Inflammatory macrophage treated with lipopolysaccharide for 1 hour (primary cell): ENCODE measurements at regions not wholly inside any gene's neighbourhood (a gene's known extent, or its start where the extent isn't known, plus 50 kb on each side); places are given as distances from the start of the nearest gene placed in this dataset.

Source experiments
- DNase-seq, 2 donors: peaks; one replicate each; pipeline ENCODE4 v3.0.0-alpha.2; 2020 to 2022

DNA sequence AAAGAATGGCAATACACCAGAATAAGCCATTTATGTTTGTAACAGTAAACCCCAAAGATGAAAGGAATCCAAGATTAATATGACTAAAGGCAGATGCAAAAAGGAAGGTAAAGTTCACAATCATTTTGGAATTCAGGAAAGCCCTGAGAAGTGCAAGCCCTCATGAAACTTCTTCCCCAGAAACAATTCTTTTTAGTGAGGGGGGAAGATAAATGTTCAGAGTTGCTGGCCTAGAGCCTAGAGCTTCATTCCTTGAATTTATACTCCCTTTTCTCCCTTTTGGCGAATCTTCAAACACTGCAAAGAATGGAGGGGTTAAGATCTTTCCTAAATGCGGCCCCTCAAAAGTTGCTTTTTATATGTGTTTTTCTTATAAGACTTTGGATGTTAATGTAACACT, 368.8 kb downstream of the MEIS1 start:
- DNase-seq = no peak

DNA sequence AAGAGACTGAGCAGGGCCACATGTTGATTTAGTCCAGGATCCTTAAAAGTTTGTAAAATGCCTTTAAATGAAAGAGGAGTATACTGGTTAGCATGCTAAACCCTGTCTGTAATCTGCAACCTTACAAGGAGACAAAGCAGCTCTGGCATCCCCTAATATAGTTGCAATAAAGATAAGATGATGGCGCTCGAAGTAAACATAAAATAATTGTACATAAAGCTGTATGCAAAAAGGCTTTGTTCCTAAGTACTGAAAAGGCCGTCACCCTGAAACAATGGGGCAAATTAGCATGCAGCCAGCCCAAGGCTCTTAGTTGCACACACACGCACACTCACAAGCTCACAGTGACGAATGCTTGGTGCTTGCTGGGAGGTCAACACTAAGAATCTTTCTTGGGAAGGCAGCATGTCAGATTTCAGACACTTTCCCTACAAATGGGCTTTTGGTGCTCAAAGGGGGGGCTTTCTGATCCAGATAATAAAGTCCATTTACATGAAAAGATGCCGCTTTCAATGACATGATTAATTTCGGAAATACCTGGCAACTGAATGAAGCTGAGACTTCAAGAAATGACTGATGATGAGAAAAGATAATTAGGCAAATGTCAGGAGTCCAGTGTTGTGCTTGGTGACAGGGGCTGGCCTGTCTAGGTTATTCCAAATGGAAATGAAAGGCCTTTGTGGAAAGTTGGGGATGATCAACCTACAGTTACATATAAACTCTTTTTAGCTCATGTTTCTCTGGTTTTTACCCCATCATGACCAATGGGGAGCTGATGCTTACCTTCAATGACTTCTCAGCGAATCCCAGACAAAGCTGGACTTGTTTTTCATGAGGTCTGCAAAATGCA, 370.3 kb downstream of the MEIS1 start:
- DNase-seq = no peak

DNA sequence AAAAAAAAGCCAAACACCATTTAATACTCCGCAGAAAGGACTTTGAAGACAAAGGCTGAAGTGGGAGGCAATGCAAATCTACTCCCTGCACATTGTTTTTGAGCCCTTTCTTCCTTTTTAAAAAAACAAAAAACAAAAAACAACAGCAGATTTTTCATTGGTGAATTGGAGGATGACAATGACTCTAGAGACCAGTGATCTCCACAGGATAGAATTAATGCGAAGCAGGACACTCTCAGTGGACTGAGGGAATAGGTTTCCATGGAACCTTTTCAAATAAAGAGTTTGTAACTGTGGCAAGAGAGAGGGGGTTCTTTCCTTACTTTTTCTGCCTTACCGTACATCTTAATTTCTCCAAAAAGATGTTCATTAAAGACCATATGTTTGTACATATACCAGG, 371.0 kb downstream of the MEIS1 start:
- DNase-seq = no peak

DNA sequence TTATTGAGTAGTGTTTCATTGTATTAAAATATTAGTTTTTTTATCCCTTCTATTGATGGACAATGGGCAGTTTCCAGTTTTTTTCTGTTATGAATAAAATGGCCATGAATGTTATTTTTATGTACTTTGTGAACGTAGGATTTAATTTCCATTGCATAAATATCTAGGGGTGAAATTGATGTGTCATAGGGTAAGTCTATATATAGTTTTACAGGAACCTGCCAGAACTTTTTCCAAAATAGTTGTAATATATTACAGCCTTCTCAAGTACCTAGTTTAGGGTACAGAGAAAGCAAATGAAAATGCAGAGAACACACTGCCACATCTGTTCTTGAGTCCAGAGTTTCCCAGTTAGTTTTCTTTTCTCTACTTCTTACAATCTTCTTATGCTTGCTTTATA, 378.6 kb downstream of the MEIS1 start:
- no peak for DNase-seq

DNA sequence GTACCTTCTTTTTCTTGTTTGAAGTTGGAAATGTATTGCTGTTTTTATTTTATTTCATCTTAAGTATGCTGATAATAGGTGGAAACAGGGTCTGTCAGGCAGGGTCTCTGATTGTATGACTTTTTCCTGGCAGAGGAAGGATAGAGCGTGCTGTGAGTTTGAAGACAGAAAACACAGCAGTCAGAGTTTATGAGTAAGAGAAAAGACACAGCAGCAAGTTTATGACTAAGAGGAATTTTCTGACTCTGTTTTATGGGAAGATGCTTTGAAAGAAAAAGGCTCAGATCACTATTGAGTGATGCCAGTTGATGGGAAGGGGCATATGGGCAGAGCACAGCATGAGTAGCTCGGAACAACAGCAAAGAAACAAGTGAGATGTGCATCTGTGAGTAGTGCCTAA, 379.1 kb downstream of the MEIS1 start:
- no peak for DNase-seq

DNA sequence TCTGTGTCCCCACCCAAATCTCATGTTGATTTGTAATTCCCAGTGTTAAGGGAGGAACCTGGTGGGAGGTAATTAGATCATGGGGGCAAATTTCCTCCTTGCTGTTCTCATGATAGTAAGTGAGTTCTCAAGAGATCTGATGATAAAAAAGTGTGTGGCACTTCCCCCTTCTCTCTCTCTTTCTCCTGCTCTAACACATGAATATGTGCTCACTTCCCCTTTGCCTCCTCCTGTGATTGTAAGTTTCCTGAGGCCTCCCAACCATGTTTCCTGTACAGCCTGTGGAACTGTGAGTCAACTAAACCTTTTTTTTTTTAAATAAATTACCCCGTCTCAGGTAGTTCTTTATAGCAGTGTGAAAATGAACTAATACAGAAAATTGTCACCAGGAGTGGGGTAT, 380.0 kb downstream of the MEIS1 start:
- no peak for DNase-seq

DNA sequence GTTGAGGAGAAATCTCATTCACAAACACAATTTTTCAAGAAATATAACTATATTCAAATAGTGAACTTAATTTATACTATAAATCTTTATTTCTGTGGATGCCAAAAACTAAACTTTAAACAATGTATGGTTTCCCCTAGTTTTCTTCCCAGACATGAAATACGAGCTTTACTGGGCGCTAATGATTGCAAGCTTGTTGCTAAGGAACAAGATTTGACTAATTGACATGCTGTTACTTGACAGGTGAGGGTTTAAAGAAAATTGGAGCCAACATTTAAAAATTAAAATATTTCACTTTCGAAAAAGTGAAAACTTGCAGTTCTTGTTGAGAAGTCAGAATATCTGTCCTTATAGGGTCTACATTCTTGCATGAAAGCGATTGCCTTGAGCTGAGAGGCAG, 381.0 kb downstream of the MEIS1 start:
- DNase-seq = no peak

DNA sequence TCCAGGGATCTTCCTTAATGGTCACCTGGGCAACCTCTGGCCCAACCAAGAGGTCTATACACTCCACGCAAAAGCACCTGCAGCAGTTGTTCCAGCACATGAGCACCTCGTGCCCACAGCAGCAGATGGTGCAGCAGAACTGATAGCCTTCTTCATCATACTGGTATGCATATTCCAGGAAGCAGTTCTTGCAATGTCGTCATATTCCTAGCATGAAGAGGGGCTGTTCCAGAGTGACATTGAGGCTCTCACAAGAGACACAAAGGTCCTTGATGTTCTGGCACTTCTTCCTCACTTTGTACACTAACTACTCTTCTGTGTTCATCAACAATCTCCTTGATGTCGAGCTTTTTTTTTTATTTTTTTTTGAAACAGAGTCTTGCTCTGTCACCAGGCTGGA, 386.2 kb downstream of the MEIS1 start:
- DNase-seq = no peak

DNA sequence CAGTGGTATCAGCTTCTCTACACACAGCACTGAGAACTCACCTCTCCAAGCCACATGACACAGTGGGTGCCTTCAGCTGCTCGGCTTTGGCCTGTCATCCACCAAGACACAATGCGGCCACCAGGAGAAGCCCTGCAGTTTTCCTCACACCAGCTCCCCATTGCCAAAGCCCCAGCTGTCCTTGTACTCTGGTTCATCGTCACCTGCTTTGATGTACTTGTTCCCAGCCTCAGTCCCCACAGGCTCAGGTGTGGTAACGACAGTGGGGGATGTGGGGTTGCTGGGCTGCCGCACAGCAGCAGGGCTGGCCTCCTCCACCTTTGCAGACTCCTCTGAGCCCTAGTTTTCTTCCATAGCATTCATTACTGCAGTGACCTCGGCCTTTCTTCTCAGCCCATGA, 387.3 kb downstream of the MEIS1 start:
- DNase-seq = no peak

DNA sequence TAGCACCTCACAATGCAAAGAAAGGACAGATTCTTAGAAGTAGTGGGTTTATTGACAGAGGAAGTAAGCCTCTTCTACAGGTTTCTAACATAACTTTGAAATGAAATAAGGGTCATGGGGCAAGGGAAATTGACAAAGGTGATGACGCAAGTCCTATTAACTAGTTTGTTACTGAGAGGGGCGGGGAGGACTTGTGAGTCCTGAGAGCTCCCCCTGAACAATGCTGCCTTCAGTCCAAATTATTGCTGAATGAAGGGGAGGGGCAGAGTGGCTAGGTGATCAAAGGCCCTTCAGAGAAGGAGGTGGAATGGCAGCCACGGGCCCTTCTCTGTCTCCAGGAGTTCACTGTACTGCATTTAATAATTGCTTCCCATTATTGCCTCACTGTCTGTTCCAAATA, 390.0 kb downstream of the MEIS1 start:
- DNase-seq = no peak

DNA sequence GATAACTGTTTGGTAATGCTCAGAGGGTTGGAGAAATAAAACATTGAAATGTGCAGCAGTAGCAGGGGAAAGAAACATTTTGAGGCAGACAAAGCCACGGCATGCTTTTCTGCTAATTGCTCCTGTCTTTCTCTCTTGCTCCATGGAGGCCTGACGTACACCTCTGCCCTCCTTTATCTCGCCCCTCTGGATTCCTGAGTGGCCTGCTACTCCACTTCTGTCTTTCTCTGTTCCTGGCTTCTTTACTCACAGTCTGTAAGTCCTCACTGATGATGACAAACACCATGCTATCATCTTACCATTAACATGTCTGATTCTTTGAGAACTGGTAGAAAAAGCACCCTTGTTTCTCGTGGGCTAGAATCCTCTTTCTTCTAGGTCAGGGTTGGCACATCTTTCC, 392.9 kb downstream of the MEIS1 start:
- DNase-seq = no peak

DNA sequence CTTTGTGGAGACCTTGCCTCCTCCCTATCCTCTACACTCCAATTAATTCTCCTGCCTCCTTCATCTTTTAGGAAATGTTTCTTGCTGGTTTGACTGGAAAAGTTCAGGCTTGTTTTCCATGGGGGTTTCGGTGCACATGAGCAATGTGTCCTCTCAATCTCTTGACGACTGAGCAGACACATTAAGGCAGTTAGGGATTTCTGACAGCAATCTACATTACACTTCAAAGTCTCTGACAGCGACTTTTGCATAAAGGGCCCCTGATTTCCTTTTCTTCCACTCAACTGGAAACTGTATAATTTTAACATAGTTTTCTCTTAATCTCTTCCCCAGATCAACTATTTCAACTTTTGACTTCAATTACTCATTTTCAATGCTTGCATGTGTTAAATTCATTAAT, 394.0 kb downstream of the MEIS1 start:
- no peak for DNase-seq

DNA sequence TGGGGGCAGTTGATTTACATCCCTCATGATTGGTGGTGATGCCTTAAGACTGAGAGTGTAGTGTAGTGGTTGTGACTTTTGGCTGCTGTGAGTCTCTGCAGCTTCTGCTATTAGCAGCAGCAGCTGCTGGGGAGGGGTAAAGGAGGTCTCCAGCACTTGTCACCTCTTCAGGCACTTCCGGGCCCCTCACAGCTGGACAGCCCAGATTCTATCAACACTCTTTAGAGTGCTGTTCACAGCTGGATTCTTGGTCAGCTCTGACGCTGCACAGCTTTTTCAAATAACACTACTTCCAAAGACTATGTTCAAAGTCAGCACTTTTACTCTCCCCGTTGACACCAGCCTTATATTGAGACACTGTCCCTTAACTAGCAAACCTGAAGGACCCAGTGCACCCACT, 396.0 kb downstream of the MEIS1 start:
- no peak for DNase-seq

DNA sequence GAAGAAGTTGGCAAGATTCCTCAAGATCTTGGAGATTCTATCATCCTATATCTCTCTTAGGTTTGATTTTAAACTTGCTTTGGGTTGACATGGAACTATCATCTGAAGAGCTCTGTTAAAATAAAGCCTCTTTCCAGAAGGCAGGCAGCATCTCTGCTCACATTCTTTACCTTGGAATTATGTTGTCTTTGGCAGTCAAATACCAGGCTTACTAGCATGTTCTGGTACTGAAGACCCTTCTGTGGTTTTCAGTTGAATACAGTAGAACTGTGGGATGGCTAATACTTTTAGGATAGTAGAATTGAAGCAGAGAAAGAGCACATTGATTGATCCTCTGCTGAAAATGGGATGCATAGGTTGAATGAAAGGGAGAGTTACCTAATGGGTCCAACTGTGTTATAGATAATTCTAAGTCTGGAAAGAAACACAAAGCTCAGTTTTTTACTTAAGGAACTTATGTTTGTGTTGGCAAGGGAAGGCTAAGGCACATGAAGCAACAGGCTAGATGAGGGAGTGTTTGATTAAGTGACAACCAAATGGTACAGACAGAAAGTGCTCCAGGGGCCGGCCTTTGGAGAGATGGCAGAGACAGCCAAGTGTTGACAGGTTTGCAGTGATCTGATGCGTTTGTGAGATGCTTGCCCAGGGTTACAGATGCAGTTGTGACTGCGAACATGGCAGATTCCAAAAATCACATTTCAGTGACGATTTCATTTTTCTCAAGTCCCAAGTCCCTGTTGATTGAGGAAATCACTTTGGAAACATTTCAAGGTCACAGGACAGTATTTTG, 397.9 kb downstream of the MEIS1 start:
- no peak for DNase-seq

DNA sequence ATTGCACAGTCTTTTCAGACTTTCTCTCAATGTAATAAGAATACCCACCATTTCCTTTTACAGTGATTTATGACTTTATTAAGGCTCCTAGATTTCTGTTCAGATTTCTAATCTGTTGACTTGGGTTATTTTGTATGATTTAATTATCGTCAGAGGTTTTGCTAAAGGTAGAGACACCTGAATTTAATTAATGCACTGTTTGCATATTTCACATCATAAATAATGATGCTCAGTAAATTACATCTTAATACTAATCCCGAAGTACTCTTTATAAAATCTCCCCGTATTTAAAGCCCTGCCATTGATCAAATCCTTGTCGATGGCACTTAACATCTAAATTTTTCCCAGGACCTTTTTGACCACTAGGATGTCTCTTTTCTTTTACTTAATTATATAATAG, 399.9 kb downstream of the MEIS1 start:
- no peak for DNase-seq

DNA sequence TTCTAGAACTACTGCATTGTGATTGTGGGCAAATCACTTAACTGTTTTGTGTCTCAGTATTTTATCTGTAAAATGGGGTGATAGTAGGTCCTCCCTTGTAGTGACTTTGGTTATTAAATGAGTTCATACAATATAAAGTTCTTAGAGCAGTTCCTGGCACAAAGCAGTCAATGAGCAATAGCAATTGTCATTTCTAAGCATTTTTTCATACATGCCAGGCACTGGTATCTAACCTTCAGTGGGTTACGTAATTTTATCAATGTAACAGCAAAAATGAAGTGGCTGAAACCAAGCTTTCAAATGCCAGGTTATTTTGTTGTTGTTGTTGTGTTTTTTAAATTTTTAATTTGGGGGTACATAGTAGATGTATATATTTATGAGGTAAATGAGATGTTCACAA, 401.9 kb downstream of the MEIS1 start:
- no peak for DNase-seq

DNA sequence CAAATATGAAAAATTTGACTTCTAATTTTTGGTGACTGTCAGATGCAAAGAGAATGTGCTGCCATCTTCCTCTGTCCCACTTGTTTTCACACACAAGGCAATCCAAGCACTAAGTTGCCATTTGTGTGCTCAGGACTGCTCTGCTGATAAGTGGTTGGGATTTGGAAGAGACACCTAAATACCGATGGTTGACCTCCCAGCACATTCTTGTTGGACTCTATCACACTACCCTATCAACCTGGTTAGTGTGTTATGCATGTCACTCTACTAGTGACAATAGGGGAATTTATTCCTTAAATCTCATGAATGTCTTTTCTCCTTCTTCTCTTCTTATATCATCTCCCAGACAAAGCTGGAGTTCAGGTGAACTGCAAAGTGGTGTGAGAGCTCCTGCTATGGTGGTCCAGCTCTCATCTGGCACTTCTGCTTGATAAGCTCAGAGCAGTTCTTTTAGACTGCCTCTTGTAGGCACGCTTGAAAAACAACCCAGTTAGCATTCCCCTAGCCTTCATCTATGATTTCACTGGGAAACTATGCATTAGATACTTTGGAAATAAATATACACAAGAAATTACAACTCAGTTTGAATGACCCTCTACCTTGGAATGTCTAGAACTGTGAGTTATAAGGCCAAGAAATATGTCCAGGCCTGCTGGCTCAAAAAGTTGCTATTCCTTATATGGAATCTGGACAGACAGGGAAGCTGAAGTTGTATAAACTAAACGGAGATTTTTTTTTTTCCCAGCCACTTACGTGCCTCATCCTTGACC, 404.8 kb downstream of the MEIS1 start:
- DNase-seq = no peak

DNA sequence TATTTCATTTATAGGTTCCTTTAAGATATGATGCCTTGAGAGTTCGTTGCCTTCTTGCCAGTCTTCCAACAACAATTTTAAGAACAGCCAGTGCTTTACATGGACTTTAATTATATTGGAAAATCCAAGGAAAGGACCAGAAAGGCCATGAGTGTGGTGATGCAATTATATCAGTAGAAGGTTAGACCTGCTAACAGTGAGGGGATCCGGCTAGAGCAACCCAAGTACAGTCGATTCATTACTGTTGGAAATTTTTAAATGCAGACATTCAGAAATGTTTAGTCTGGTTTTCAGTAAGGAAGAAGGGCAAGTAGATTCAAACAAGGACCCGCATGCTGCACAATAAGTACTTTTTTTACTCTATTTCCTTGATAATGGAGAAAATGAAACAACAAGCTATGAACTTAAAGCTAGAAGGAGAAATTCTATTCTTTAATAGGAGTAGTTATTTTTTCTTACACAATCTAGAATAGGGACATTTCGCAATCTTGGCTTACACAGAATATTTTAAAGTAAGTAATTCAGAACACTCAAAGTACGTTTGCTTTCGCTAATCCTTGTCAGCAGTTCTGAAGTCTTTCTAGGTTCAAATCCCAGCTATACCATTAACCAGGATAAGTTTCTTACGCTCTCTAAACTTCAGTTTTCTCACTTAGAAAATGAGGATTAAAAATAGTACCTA, 405.5 kb downstream of the MEIS1 start:
- no peak for DNase-seq

DNA sequence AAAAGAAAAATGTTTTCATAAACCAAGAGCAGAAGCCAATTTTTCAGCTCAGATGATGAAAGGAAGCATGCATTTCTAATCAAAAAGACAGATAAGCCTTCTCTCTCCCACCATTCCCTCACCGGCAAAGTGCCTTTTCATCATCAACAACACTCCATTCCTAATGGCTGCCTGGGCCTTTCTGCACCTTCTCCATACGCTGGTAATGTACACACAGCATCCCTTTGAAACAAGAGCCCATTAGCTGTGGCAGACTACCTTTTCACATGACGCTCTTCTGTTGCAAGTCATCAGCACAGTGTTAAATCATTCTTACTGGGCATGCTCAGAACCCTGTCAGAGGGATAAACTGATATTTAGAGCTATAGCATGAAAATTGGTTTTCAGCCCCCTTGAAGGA, 408.9 kb downstream of the MEIS1 start:
- no peak for DNase-seq

DNA sequence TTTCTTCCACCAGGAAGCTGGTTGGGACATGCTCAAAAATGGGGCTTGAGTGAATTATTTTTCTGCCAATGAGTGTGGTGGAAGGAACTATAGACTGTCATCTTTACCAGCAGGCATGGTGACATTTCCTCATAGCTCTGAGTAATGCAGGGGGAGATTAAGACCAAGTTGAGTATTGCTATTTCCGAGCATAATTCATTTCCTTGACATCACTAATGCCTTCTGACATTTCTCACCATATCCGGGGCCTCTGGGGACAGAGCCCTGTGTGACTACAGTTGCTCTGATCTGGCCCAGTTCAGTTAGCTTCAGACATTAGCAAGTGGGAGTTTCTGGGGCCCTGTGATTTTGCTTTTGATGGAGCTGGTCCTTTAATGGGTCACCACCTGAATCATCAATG, 410.4 kb downstream of the MEIS1 start:
- no peak for DNase-seq

DNA sequence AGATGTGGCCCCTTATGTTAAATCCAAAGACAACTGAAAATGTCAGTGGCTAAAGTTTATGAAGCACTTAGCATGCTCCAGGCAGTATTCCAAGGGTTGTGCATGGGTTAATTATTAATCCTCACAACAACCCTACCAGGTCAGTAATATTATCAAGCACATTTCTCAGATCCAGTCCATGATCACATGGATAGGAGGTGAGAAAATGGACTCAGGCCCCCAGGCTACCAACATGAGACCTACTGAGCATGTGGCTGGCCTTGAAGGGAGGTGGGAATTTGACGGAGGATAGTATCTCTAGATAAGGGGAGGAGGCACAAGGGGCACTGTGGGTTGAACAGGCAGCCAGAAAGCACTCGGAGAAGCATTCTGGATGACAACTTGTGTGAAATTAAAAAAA, 412.0 kb downstream of the MEIS1 start:
- no peak for DNase-seq

DNA sequence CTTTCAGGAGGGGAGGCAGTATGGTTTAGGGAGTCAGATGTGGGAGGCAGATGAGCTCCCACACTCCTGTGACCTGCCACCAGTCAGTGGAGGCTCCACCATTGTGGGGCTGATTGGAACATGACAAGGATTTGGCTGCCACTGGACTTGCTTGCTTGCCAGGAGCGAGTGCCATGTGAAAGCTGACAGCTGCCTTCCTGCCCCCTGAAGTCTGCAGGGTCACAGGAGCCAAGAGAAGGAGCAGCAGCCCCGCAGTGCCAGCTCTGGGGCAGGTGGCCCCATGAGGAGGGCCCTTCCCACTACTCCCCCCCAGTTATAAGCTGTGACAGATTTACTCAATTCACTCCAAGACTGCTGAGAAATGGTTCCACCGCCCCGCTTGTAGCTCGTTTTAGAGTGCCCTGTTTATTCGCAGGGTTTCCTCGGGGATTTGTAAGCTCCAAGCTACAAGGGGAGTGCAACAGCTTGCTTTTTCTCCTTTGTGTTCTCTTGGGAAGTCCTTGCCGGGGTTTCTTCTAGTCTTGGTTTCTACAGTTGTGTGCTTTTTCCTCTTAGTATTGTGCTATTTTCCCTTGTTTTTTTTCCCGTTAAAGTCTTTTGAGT, 414.3 kb downstream of the MEIS1 start:
- no peak for DNase-seq

DNA sequence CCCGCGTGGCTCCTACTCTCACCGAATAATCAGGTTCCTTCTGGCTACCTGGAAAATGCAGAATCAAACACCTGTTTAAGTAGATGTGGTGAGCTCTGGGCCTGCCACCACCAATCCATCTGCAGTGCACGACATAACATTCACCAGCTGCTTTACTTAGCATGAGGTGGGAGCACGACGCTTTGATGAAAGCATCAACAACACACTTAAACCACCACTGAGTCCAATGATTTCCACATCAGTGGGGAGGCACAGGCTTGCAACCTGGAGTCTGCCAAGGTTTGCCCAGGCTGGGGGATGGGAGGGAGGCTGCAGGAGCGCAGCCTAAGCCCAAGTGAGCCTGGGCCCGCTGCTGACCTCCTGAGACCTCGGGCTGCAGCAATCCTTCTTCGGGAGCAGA, 415.5 kb downstream of the MEIS1 start:
- no peak for DNase-seq
